SH-SY5Y (cell line): ENCODE measurements at regions not wholly inside any gene's neighbourhood (a gene's known extent, or its start where the extent isn't known, plus 50 kb on each side); places are given as distances from the start of the nearest gene placed in this dataset.

Experiments
- GATA2 ChIP-seq: IDR thresholded peaks from 2 replicates; pipeline ENCODE4 v1.6.1; 2011; ENCODE audit warnings: mild to moderate bottlenecking, low read depth, low read length
- GATA3 ChIP-seq: IDR thresholded peaks from 2 replicates; pipeline ENCODE4 v1.6.1; 2011; ENCODE audit warnings: low read depth, mild to moderate bottlenecking, low read length, moderate library complexity

DNA sequence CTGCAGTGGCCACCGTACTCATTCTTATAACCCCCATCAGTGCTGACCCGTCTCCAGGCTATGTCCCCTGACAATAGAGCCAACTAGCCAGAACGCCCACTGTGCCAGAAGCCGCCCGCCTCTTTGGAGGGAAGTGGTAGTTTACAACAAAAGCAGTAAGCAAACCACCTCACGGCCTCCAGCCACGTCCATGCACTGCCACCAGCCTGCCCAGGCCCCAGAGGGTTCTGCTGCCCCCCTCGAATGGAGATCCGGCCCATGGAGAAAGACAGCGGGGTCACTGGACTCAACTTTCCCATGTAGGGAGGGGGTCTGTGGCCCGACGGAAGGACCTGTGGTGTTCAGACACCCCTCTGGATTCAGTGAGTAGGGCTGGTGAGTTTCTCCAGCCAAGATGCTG lies 340.3 kb downstream of the CTTN start:
- TF ChIP-seq GATA3 (no peak), GATA2 (no peak)
